CMK (cell line): ENCODE measurements at regions not wholly inside any gene's neighbourhood (a gene's known extent, or its start where the extent isn't known, plus 50 kb on each side); places are given as distances from the start of the nearest gene placed in this dataset.
A peak's percentile ranks its signal among the peaks of the same experiment; 100 is the strongest.
"Not testable (repeated sequence)": the region's sequence is repeated elsewhere in the genome, so short reads cannot be mapped to it uniquely, and the experiment has no call there.

ENCODE experiments used
- DNase-seq: peaks from one replicate; pipeline ENCODE4 v3.0.0-alpha.2; 2010; ENCODE audit warnings: low read depth

- DNase-seq: no peak
Observed at GRCh38 chr5:62178258-62178657, 127.7 kb upstream of the KIF2A start.

- no peak for DNase-seq
Observed at GRCh38 chr5:62182802-62183201, 123.2 kb upstream of the KIF2A start.

- DNase-seq: no peak
Observed at GRCh38 chr5:62183727-62184126, 122.3 kb upstream of the KIF2A start.

GRCh38 chr5:62184444-62184843 is 121.6 kb upstream of the KIF2A start:
- no peak for DNase-seq

GRCh38 chr5:62190173-62190572 is 115.8 kb upstream of the KIF2A start:
- DNase-seq: peak; percentile 76

GRCh38 chr5:62190931-62191330 is 115.1 kb upstream of the KIF2A start:
- DNase-seq: no peak

GRCh38 chr5:62192958-62193357 is 113.0 kb upstream of the KIF2A start:
- DNase-seq: no peak

- DNase-seq: not testable (repeated sequence)
Observed at GRCh38 chr5:62196532-62196931, 109.5 kb upstream of the KIF2A start.

GRCh38 chr5:62197697-62198096 is 108.3 kb upstream of the KIF2A start:
- no peak for DNase-seq

- no peak for DNase-seq
Observed at GRCh38 chr5:62198421-62198820, 107.6 kb upstream of the KIF2A start.

- DNase-seq: no peak
Observed at GRCh38 chr5:62199792-62200716, 106.0 kb upstream of the KIF2A start.

GRCh38 chr5:62206150-62206829 is 99.7 kb upstream of the KIF2A start:
- DNase-seq: no peak

- DNase-seq: no peak
Observed at GRCh38 chr5:62208218-62208852, 97.7 kb upstream of the KIF2A start.

- DNase-seq: no peak
Observed at GRCh38 chr5:62211405-62211804, 94.6 kb upstream of the KIF2A start.

- no peak for DNase-seq
Observed at GRCh38 chr5:62212648-62213047, 93.4 kb upstream of the KIF2A start.

GRCh38 chr5:62214701-62215100 is 91.3 kb upstream of the KIF2A start:
- DNase-seq: no peak

- not testable (repeated sequence) for DNase-seq
Observed at GRCh38 chr5:62216603-62217002, 89.4 kb upstream of the KIF2A start.

- not testable (repeated sequence) for DNase-seq
Observed at GRCh38 chr5:62217095-62217494, 88.9 kb upstream of the KIF2A start.

GRCh38 chr5:62218860-62219259 is 87.1 kb upstream of the KIF2A start:
- not testable (repeated sequence) for DNase-seq

- DNase-seq: not testable (repeated sequence)
Observed at GRCh38 chr5:62221881-62222280, 84.1 kb upstream of the KIF2A start.

GRCh38 chr5:62222305-62222704 is 83.7 kb upstream of the KIF2A start:
- not testable (repeated sequence) for DNase-seq

GRCh38 chr5:62223312-62223670 is 82.7 kb upstream of the KIF2A start:
- DNase-seq: not testable (repeated sequence)
